Caco-2 (cell line): ENCODE measurements at regions not wholly inside any gene's neighbourhood (a gene's known extent, or its start where the extent isn't known, plus 50 kb on each side); places are given as distances from the start of the nearest gene placed in this dataset.

Experiments
- BruUV-seq: library from RNA; stranded (reverse); fragments of 400-500 nt; replicated peaks from 2 replicates; lab custom pipeline; 2021; lab: Mats Ljungman, UMichigan
- CTCF ChIA-PET: fragments of 300-600 bp; sonication (Branson Sonifier 250); formaldehyde crosslinking; loops from one replicate; lab custom pipeline; 2022; ENCODE audit warnings: antibody characterized with exemption; lab: Charles Lee
- POLR2A ChIA-PET: fragments of 300-600 bp; sonication (Branson Sonifier 250); formaldehyde crosslinking; loops from one replicate; lab custom pipeline; 2022; ENCODE audit warnings: antibody characterized with exemption; lab: Charles Lee
- DNase-seq, 2 experiments: peaks; one replicate each; pipeline versions ENCODE4 v3.0.0 to v3.0.0-alpha.2; 2020 to 2022
- H3K27me3 ChIP-seq: replicated peaks from 2 replicates; pipeline ENCODE4 v1.6.0; 2011; ENCODE audit warnings: low read length; ENCODE audit not compliant: control insufficient read depth, insufficient read depth
- H3K36me3 ChIP-seq: 2 replicates; pipeline ENCODE4 v1.5.1; 2011; ENCODE audit warnings: low read length; ENCODE audit not compliant: control insufficient read depth, insufficient read depth
- H3K4me1 ChIP-seq: fragments of 250-450 bp; sonication (Bioruptor Pico); 2 replicates; pipeline ENCODE4 v1.5.1; 2020; ENCODE audit warnings: mild to moderate bottlenecking
- H3K4me3 ChIP-seq: 2 replicates; pipeline ENCODE4 v1.5.1; 2011; ENCODE audit warnings: low read depth, mild to moderate bottlenecking, control low read depth, low read length
- H3K9me3 ChIP-seq: fragments of 250-450 bp; sonication (Bioruptor Pico); 2 replicates; pipeline ENCODE4 v1.5.1; 2020; ENCODE audit warnings: mild to moderate bottlenecking, moderate library complexity
- H3K27ac Mint-ChIP-seq: one replicate; pipeline ENCODE4 v1.8.0; 2022; ENCODE audit warnings: mixed read lengths; ENCODE audit not compliant: unreplicated experiment
- H3K27me3 Mint-ChIP-seq: one replicate; pipeline ENCODE4 v1.8.0; 2022; ENCODE audit warnings: mixed read lengths; ENCODE audit not compliant: insufficient read depth, unreplicated experiment
- H3K36me3 Mint-ChIP-seq: one replicate; pipeline ENCODE4 v1.8.0; 2022; ENCODE audit warnings: mild to moderate bottlenecking, mixed read lengths; ENCODE audit not compliant: insufficient read depth, unreplicated experiment
- H3K4me1 Mint-ChIP-seq: one replicate; pipeline ENCODE4 v1.8.0; 2022; ENCODE audit warnings: low read depth, mixed read lengths; ENCODE audit not compliant: unreplicated experiment
- H3K4me3 Mint-ChIP-seq: one replicate; pipeline ENCODE4 v1.8.0; 2022; ENCODE audit warnings: mild to moderate bottlenecking, moderate library complexity, mixed read lengths; ENCODE audit not compliant: unreplicated experiment
- H3K9me3 Mint-ChIP-seq: one replicate; pipeline ENCODE4 v1.8.0; 2022; ENCODE audit warnings: mixed read lengths; ENCODE audit not compliant: unreplicated experiment
- intact Hi-C: fragments of 100-400 bp; cut with micrococcal nuclease; formaldehyde crosslinking; loops from one replicate; pipeline ENCODE4 v1.10.0; 2022; ENCODE audit not compliant: unreplicated experiment
- TF ChIP-seq, protein P1 (sequence below), 2 experiments: fragments of 200-600 bp in 1 of 2; IDR thresholded peaks; 1 replicate in 1 of 2; 2 replicates in 1 of 2; pipeline versions ENCODE4 v1.5.1 to v1.8.0; 2011 to 2022; ENCODE audit warnings: antibody characterized with exemption in 1 of 2, control low read depth in 1 of 2, inconsistent platforms in 1 of 2, low read depth in 1 of 2, low read length in 1 of 2, mild to moderate bottlenecking in 1 of 2, moderate library complexity in 1 of 2; ENCODE audit not compliant: insufficient read depth in 1 of 2, severe bottlenecking in 1 of 2, unreplicated experiment in 1 of 2

- POLR2A ChIA-PET = no interaction called here
Measured at GRCh38 chr13:105902396-105902795, 633.1 kb downstream of the EFNB2 start.

DNA sequence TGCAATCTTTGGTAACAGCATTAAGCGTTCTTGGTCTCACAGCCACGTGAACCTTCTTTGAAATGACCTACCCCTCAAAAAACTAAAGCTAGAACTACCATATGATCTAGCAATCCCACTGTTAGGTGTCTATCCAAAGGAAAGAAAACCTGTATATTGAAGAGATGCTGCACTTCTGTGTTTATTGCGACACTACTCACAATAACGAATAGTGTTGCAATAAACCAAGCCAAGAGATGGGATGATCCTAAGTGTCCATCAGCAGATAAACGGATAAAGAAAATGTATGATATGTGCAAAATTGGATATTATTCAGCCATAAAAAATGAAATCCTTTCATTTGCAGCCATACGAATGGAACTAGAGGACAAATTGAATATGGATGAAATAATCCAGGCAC is 637.9 kb downstream of the EFNB2 start:
- intact Hi-C loops = no loop called here
- Histone ChIP-seq H3K4me1 (no peaks in the 10 kb centered on the region), H3K27me3 (no peaks in the 10 kb centered on the region), H3K9me3 (no peaks in the 10 kb centered on the region), H3K4me3 (no peak overlapping the region), H3K36me3 (no peaks in the 10 kb centered on the region)
- no TSS peak for BruUV-seq
- Mint-ChIP-seq H3K4me1 (no peaks in the 10 kb centered on the region), H3K27me3 (no peaks in the 10 kb centered on the region), H3K36me3 (no peaks in the 10 kb centered on the region), H3K4me3 (no peak overlapping the region), H3K9me3 (no peaks in the 10 kb centered on the region), H3K27ac (no peak overlapping the region)
- TF ChIP-seq, protein P1, sequence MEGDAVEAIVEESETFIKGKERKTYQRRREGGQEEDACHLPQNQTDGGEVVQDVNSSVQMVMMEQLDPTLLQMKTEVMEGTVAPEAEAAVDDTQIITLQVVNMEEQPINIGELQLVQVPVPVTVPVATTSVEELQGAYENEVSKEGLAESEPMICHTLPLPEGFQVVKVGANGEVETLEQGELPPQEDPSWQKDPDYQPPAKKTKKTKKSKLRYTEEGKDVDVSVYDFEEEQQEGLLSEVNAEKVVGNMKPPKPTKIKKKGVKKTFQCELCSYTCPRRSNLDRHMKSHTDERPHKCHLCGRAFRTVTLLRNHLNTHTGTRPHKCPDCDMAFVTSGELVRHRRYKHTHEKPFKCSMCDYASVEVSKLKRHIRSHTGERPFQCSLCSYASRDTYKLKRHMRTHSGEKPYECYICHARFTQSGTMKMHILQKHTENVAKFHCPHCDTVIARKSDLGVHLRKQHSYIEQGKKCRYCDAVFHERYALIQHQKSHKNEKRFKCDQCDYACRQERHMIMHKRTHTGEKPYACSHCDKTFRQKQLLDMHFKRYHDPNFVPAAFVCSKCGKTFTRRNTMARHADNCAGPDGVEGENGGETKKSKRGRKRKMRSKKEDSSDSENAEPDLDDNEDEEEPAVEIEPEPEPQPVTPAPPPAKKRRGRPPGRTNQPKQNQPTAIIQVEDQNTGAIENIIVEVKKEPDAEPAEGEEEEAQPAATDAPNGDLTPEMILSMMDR (IDR thresholded peaks at IDR 0.05; ENCODE audit: insufficient read depth in 1 of 2, low read depth in 1 of 2, low read length in 1 of 2, severe bottlenecking in 1 of 2, unreplicated experiment in 1 of 2) = no peak
- CTCF ChIA-PET = no interaction called here
- no peak for DNase-seq
- POLR2A ChIA-PET = no interaction called here

More at GRCh38 chr13:105902396-105902795, 633.1 kb downstream of the EFNB2 start:
- intact Hi-C loops = no loop called here
- CTCF ChIA-PET = no interaction called here
- TF ChIP-seq, protein P1 (IDR thresholded peaks at IDR 0.05; ENCODE audit: insufficient read depth in 1 of 2, low read depth in 1 of 2, low read length in 1 of 2, severe bottlenecking in 1 of 2, unreplicated experiment in 1 of 2) = no peak
- H3K4me3 ChIP-seq = no peak overlapping the region
- DNase-seq = no peak
- H3K27me3 ChIP-seq = no peaks in the 10 kb centered on the region
- no TSS peak for BruUV-seq
- no peaks in the 10 kb centered on the region for H3K9me3 ChIP-seq
- H3K4me3 Mint-ChIP-seq = no peak overlapping the region
- no peaks in the 10 kb centered on the region for H3K9me3 Mint-ChIP-seq
- peaks cover 12% of the 10 kb centered on the region for H3K4me1 Mint-ChIP-seq
- no peaks in the 10 kb centered on the region for H3K36me3 Mint-ChIP-seq
- no peaks in the 10 kb centered on the region for H3K36me3 ChIP-seq
- no peaks in the 10 kb centered on the region for H3K27me3 Mint-ChIP-seq
- H3K27ac Mint-ChIP-seq = no peak overlapping the region
- H3K4me1 ChIP-seq = no peaks in the 10 kb centered on the region

- H3K4me1 Mint-ChIP-seq = no peaks in the 10 kb centered on the region
- DNase-seq = no peak
- no peaks in the 10 kb centered on the region for H3K36me3 Mint-ChIP-seq
- ChIA-PET CTCF (no interaction called here), POLR2A (no interaction called here)
- H3K4me3 ChIP-seq = no peak overlapping the region
- intact Hi-C loops = no loop called here
- H3K9me3 Mint-ChIP-seq = peaks cover 10% of the 10 kb centered on the region
- H3K27me3 ChIP-seq = no peaks in the 10 kb centered on the region
- H3K27me3 Mint-ChIP-seq = no peaks in the 10 kb centered on the region
- TF ChIP-seq, protein P1 (IDR thresholded peaks at IDR 0.05; ENCODE audit: insufficient read depth in 1 of 2, low read depth in 1 of 2, low read length in 1 of 2, severe bottlenecking in 1 of 2, unreplicated experiment in 1 of 2) = no peak
- H3K4me1 ChIP-seq = no peaks in the 10 kb centered on the region
- no peaks in the 10 kb centered on the region for H3K9me3 ChIP-seq
- no peak overlapping the region for H3K4me3 Mint-ChIP-seq
- no peak overlapping the region for H3K27ac Mint-ChIP-seq
- BruUV-seq = no TSS peak
- no peaks in the 10 kb centered on the region for H3K36me3 ChIP-seq
Measured at GRCh38 chr13:105894697-105895096, 640.8 kb downstream of the EFNB2 start.
